HFFc6 (cell line): ENCODE measurements at regions not wholly inside any gene's neighbourhood (a gene's known extent, or its start where the extent isn't known, plus 50 kb on each side); places are given as distances from the start of the nearest gene placed in this dataset.

Experiments
- DNase-seq: peaks from one replicate; pipeline ENCODE4 v3.0.0-alpha.2; 2018
- H3K27ac Mint-ChIP-seq: 2 replicates; pipeline ENCODE4 v1.8.0; 2020; ENCODE audit warnings: mild to moderate bottlenecking, mixed read lengths
- H3K27me3 Mint-ChIP-seq: 2 replicates; pipeline ENCODE4 v1.8.0; 2021; ENCODE audit warnings: mild to moderate bottlenecking, moderate library complexity, mixed read lengths; ENCODE audit not compliant: insufficient read depth
- H3K36me3 Mint-ChIP-seq: 2 replicates; pipeline ENCODE4 v1.8.0; 2021; ENCODE audit warnings: low read depth, mixed read lengths
- H3K4me1 Mint-ChIP-seq: 2 replicates; pipeline ENCODE4 v1.8.0; 2020; ENCODE audit warnings: low read depth, mixed read lengths
- H3K4me3 Mint-ChIP-seq: 2 replicates; pipeline ENCODE4 v1.8.0; 2020; ENCODE audit warnings: mild to moderate bottlenecking, moderate library complexity, mixed read lengths
- H3K9me3 Mint-ChIP-seq: 2 replicates; pipeline ENCODE4 v1.8.0; 2020; ENCODE audit warnings: mild to moderate bottlenecking, mixed read lengths
- TF ChIP-seq, protein P1 (sequence below): fragments of 200-600 bp; sonication (generic); IDR thresholded peaks from 2 replicates; pipeline ENCODE4 v1.5.0; 2021; ENCODE audit warnings: antibody characterized with exemption, mild to moderate bottlenecking

GRCh38 chr11:81135570-81135969 is 1598.1 kb downstream of the FAM181B start:
- peaks cover 14% of the 10 kb centered on the region for H3K9me3 Mint-ChIP-seq
- no peaks in the 10 kb centered on the region for H3K36me3 Mint-ChIP-seq
- DNase-seq = no peak
- H3K27me3 Mint-ChIP-seq = no peaks in the 10 kb centered on the region
- no peak overlapping the region for H3K4me3 Mint-ChIP-seq
- H3K4me1 Mint-ChIP-seq = no peaks in the 10 kb centered on the region
- no peak overlapping the region for H3K27ac Mint-ChIP-seq
- TF ChIP-seq, protein P1, sequence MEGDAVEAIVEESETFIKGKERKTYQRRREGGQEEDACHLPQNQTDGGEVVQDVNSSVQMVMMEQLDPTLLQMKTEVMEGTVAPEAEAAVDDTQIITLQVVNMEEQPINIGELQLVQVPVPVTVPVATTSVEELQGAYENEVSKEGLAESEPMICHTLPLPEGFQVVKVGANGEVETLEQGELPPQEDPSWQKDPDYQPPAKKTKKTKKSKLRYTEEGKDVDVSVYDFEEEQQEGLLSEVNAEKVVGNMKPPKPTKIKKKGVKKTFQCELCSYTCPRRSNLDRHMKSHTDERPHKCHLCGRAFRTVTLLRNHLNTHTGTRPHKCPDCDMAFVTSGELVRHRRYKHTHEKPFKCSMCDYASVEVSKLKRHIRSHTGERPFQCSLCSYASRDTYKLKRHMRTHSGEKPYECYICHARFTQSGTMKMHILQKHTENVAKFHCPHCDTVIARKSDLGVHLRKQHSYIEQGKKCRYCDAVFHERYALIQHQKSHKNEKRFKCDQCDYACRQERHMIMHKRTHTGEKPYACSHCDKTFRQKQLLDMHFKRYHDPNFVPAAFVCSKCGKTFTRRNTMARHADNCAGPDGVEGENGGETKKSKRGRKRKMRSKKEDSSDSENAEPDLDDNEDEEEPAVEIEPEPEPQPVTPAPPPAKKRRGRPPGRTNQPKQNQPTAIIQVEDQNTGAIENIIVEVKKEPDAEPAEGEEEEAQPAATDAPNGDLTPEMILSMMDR = no peak

GRCh38 chr11:81129618-81130017 is 1604.0 kb downstream of the FAM181B start:
- TF ChIP-seq, protein P1 = no peak
- no peak overlapping the region for H3K27ac Mint-ChIP-seq
- no peaks in the 10 kb centered on the region for H3K36me3 Mint-ChIP-seq
- H3K4me1 Mint-ChIP-seq = no peaks in the 10 kb centered on the region
- H3K27me3 Mint-ChIP-seq = no peaks in the 10 kb centered on the region
- peaks cover 19% of the 10 kb centered on the region for H3K9me3 Mint-ChIP-seq
- no peak overlapping the region for H3K4me3 Mint-ChIP-seq
- DNase-seq = no peak

DNA sequence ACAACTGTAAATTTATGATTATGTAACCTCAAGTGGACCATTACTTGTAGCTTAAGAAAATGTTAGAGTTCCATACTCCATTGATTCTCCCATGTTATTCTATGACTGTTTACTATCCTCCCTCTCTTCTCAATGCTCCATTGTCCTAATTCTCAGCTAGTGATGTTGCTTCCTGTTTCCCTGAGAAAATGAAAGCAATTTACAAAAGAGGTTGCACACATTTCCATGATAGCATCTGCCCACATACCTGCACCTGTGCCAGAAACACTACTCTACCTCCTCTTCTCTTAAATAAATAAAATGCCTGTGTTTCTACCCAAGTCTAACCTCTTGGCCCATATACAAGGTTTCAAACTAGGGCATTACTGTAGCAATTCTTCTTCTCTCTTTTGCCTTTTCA is 1620.9 kb downstream of the FAM181B start:
- H3K9me3 Mint-ChIP-seq = peaks cover 14% of the 10 kb centered on the region
- no peak for DNase-seq
- TF ChIP-seq, protein P1 = no peak
- no peaks in the 10 kb centered on the region for H3K27me3 Mint-ChIP-seq
- H3K4me1 Mint-ChIP-seq = no peaks in the 10 kb centered on the region
- no peaks in the 10 kb centered on the region for H3K36me3 Mint-ChIP-seq
- H3K4me3 Mint-ChIP-seq = no peak overlapping the region
- H3K27ac Mint-ChIP-seq = no peak overlapping the region

GRCh38 chr11:81104051-81104450 is 1629.6 kb downstream of the FAM181B start:
- TF ChIP-seq, protein P1 = no peak
- Mint-ChIP-seq H3K27me3 (no peaks in the 10 kb centered on the region), H3K4me1 (no peaks in the 10 kb centered on the region)

GRCh38 chr11:81098471-81098870 is 1635.2 kb downstream of the FAM181B start:
- TF ChIP-seq, protein P1 = no peak
- DNase-seq = no peak
- no peaks in the 10 kb centered on the region; the same call in 1 of the 2 replicates for H3K36me3 Mint-ChIP-seq
- no peaks in the 10 kb centered on the region for H3K4me1 Mint-ChIP-seq
- no peak overlapping the region for H3K4me3 Mint-ChIP-seq
- H3K27me3 Mint-ChIP-seq = no peaks in the 10 kb centered on the region
- peaks cover 22% of the 10 kb centered on the region for H3K9me3 Mint-ChIP-seq
- no peak overlapping the region for H3K27ac Mint-ChIP-seq

More at GRCh38 chr11:81104051-81104450, 1629.6 kb downstream of the FAM181B start:
- no peak for DNase-seq
- Mint-ChIP-seq H3K27ac (no peak overlapping the region), H3K36me3 (no peaks in the 10 kb centered on the region), H3K9me3 (peaks cover 20% of the 10 kb centered on the region), H3K4me3 (no peak overlapping the region)

- Mint-ChIP-seq H3K4me3 (no peak overlapping the region), H3K9me3 (peaks cover 50% of the 10 kb centered on the region), H3K36me3 (no peaks in the 10 kb centered on the region; the same call in 1 of the 2 replicates), H3K27ac (no peak overlapping the region), H3K27me3 (no peaks in the 10 kb centered on the region), H3K4me1 (no peaks in the 10 kb centered on the region)
- no peak for DNase-seq
- TF ChIP-seq, protein P1 = no peak
Measured at GRCh38 chr11:81092522-81092921, 1641.1 kb downstream of the FAM181B start.
